Cardiac fibroblast (primary cell): ENCODE measurements at regions not wholly inside any gene's neighbourhood (a gene's known extent, or its start where the extent isn't known, plus 50 kb on each side); places are given as distances from the start of the nearest gene placed in this dataset.
"Not testable (repeated sequence)": the region's sequence is repeated elsewhere in the genome, so short reads cannot be mapped to it uniquely, and the experiment has no call there.

ENCODE experiments used
- DNase-seq, 2 donors: peaks; one replicate each; pipeline versions ENCODE4 v3.0.0 to v3.0.0-alpha.2; 2010; ENCODE audit warnings: low read depth in 2 of 2
- H3K4me3 ChIP-seq, 2 donors: replicated peaks in 1 of 2; 1 replicate in 1 of 2; 2 replicates in 1 of 2; pipeline ENCODE4 v1.5.1; 2011; ENCODE audit warnings: low read depth in 2 of 2, low read length in 2 of 2, mild to moderate bottlenecking in 2 of 2, moderate library complexity in 1 of 2
- TF ChIP-seq, protein P1 (sequence below): IDR thresholded peaks from one replicate; pipeline ENCODE4 v1.5.1; 2011; ENCODE audit warnings: low read depth, mild to moderate bottlenecking, low read length, inconsistent platforms

- no peak for DNase-seq
- TF ChIP-seq, protein P1, sequence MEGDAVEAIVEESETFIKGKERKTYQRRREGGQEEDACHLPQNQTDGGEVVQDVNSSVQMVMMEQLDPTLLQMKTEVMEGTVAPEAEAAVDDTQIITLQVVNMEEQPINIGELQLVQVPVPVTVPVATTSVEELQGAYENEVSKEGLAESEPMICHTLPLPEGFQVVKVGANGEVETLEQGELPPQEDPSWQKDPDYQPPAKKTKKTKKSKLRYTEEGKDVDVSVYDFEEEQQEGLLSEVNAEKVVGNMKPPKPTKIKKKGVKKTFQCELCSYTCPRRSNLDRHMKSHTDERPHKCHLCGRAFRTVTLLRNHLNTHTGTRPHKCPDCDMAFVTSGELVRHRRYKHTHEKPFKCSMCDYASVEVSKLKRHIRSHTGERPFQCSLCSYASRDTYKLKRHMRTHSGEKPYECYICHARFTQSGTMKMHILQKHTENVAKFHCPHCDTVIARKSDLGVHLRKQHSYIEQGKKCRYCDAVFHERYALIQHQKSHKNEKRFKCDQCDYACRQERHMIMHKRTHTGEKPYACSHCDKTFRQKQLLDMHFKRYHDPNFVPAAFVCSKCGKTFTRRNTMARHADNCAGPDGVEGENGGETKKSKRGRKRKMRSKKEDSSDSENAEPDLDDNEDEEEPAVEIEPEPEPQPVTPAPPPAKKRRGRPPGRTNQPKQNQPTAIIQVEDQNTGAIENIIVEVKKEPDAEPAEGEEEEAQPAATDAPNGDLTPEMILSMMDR = no peak
- H3K4me3 ChIP-seq = no peak overlapping the region
These were observed 604.0 kb downstream of the PYDC2 start for GRCh38 chr3:192064959-192065358.

GRCh38 chr3:192066253-192066652 is 605.3 kb downstream of the PYDC2 start:
- not testable (repeated sequence) for H3K4me3 ChIP-seq, DNase-seq

DNA sequence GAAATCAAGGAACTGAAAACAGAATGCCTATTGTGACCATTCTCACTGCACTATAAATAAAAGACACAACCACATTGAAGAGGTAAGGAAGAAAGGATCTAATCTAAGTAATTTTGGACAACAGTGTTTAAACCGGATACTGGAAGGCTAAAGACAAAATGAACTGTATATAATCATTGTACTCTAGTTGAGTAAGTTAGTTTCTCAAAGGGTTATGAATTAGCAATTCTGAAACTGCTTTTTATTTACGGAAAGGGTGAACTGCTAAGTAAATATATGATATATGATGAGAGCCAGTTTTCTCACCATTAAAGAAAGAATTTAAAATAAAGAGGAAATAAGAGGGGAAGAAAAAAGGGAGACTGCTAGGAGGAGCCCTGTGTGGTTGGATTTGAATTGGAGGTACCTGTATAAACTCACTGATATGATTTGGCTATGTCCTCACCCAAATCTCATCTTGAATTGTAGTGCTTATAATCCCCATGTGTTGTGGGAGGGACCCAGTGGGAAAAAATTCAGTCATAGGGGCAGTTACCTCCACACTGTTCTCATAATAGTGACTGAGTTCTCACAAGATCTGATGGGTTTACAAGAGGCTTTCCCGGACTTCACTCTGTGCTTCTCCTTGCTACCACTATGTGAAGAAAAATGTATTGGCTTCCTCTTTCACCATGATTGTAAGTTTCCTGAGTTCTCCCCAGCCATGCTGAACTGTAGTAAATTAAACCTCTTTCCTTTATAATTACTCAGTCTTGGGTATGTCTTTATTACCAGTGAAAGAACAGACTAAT is 607.7 kb downstream of the PYDC2 start:
- DNase-seq = no peak
- TF ChIP-seq, protein P1 = no peak
- H3K4me3 ChIP-seq = no peak overlapping the region

- H3K4me3 ChIP-seq = no peak overlapping the region
- TF ChIP-seq, protein P1 = no peak
- no peak for DNase-seq
These were observed 617.0 kb downstream of the PYDC2 start for GRCh38 chr3:192077795-192078497.

GRCh38 chr3:192079098-192079497 is 618.1 kb downstream of the PYDC2 start:
- no peak for DNase-seq
- TF ChIP-seq, protein P1 = no peak
- no peak overlapping the region for H3K4me3 ChIP-seq

- TF ChIP-seq, protein P1 = no peak
- H3K4me3 ChIP-seq = no peak overlapping the region
- no peak for DNase-seq
These were observed 619.4 kb downstream of the PYDC2 start for GRCh38 chr3:192080336-192080735.
